Panc1 (cell line): ENCODE measurements at regions not wholly inside any gene's neighbourhood (a gene's known extent, or its start where the extent isn't known, plus 50 kb on each side); places are given as distances from the start of the nearest gene placed in this dataset.

Source experiments
- ATAC-seq: fragments of 200-7000 bp; cut with Tn5 transposase; 2 replicates; pipeline ENCODE4 v1.9.1; 2020; ENCODE audit warnings: mild to moderate bottlenecking, moderate library complexity
- BruUV-seq: library from RNA; stranded (reverse); fragments of 400-500 nt; replicated peaks from 2 replicates; lab custom pipeline; 2021; lab: Mats Ljungman, UMichigan
- CTCF ChIA-PET: fragments of 300-600 bp; sonication (Branson Sonifier 250); formaldehyde crosslinking; loops from one replicate; lab custom pipeline; 2022; ENCODE audit warnings: antibody characterized with exemption; lab: Charles Lee
- POLR2A ChIA-PET: fragments of 300-600 bp; sonication (Branson Sonifier 250); formaldehyde crosslinking; loops from one replicate; lab custom pipeline; 2022; ENCODE audit warnings: antibody characterized with exemption; lab: Charles Lee
- DNase-seq: peaks from one replicate; pipeline ENCODE4 v3.0.0-alpha.2; 2010; ENCODE audit warnings: low read depth, low spot score
- H3K27ac ChIP-seq: 2 replicates; pipeline ENCODE4 v1.5.1; 2011; ENCODE audit warnings: mild to moderate bottlenecking, low read length, inconsistent platforms
- H3K27me3 ChIP-seq: fragments of 200-500 bp; sonication (Bioruptor generic); 2 replicates; pipeline ENCODE4 v1.6.0; 2014; ENCODE audit warnings: low read length, inconsistent platforms; ENCODE audit not compliant: control insufficient read depth, insufficient read depth
- H3K36me3 ChIP-seq: fragments of 200-500 bp; sonication (Bioruptor generic); 2 replicates; pipeline ENCODE4 v1.5.1; 2014; ENCODE audit warnings: inconsistent platforms, mild to moderate bottlenecking, low read length, moderate library complexity; ENCODE audit not compliant: control insufficient read depth, insufficient read depth
- H3K4me1 ChIP-seq: 2 replicates; pipeline ENCODE4 v1.5.1; 2011; ENCODE audit warnings: inconsistent platforms, mild to moderate bottlenecking, low read length, moderate library complexity; ENCODE audit not compliant: control insufficient read depth, insufficient read depth
- H3K4me3 ChIP-seq, 2 experiments: 2 replicates each; pipeline ENCODE4 v1.5.1; 2011 to 2012; ENCODE audit warnings: low read depth in 2 of 2, low read length in 2 of 2, mild to moderate bottlenecking in 2 of 2, inconsistent platforms in 1 of 2, moderate library complexity in 1 of 2
- H3K9me3 ChIP-seq: fragments of 200-500 bp; sonication (Bioruptor generic); 2 replicates; pipeline ENCODE4 v1.5.1; 2014; ENCODE audit warnings: low read depth, mild to moderate bottlenecking, inconsistent platforms, low read length, moderate library complexity; ENCODE audit not compliant: control insufficient read depth, insufficient read depth
- CTCF ChIP-seq: fragments of 450-650 bp; IDR thresholded peaks from 2 replicates; pipeline ENCODE4 v1.5.1; 2017; ENCODE audit warnings: mild to moderate bottlenecking
- POLR2AphosphoS5 ChIP-seq: IDR thresholded peaks from 2 replicates; pipeline ENCODE4 v1.6.1; 2012; ENCODE audit warnings: mild to moderate bottlenecking, low read depth, low read length, moderate library complexity
- REST ChIP-seq, 2 experiments: IDR thresholded peaks; 2 replicates each; pipeline ENCODE4 v1.6.1; 2011 to 2012; ENCODE audit warnings: low read depth in 2 of 2, control low read depth in 1 of 2, low read length in 1 of 2, mild to moderate bottlenecking in 1 of 2, moderate library complexity in 1 of 2; ENCODE audit not compliant: insufficient read depth in 1 of 2
- SIN3A ChIP-seq: IDR thresholded peaks from 2 replicates; pipeline ENCODE4 v1.6.1; 2012; ENCODE audit warnings: low read depth, mild to moderate bottlenecking, low read length, moderate library complexity, borderline replicate concordance; ENCODE audit not compliant: insufficient read depth
- TCF7L2 ChIP-seq: IDR thresholded peaks from 2 replicates; pipeline ENCODE4 v1.6.1; 2011; ENCODE audit warnings: mild to moderate bottlenecking, low read depth, low read length, inconsistent platforms
- in situ Hi-C: cut with HindIII; loops from 2 replicates; pipeline ENCODE4 v1.10.0; 2016; ENCODE audit warnings: low sequenced_read_pairs, low pct_unique_long_range_greater_than_20kb
- intact Hi-C: fragments of 100-400 bp; cut with micrococcal nuclease; formaldehyde crosslinking; loops from one replicate; pipeline ENCODE4 v1.10.0; 2022; ENCODE audit not compliant: unreplicated experiment

GRCh38 chr15:93612953-93613352 is 523.9 kb upstream of the RGMA start:
- CTCF ChIA-PET, result no interaction called here
- no peaks in the 10 kb centered on the region for H3K27me3 ChIP-seq
- no peak overlapping the region for H3K27ac ChIP-seq
- POLR2A ChIA-PET, result no interaction called here
- H3K9me3 ChIP-seq, result no peaks in the 10 kb centered on the region
- ATAC-seq, result no peak
- H3K4me1 ChIP-seq, result no peaks in the 10 kb centered on the region
- intact Hi-C loops (no loop called here), in situ Hi-C loops (no loop called here)
- no peak for DNase-seq
- no peak overlapping the region for H3K4me3 ChIP-seq
- BruUV-seq, result no TSS peak
- no peaks in the 10 kb centered on the region for H3K36me3 ChIP-seq
- TF ChIP-seq SIN3A (no peak), TCF7L2 (no peak), POLR2AphosphoS5 (no peak), REST (IDR thresholded peaks at IDR 0.05; ENCODE audit: insufficient read depth in 1 of 2, low read depth in 2 of 2, low read length in 1 of 2) (no peak), CTCF (no peak)

- no TSS peak for BruUV-seq
- intact Hi-C loops (no loop called here), in situ Hi-C loops (no loop called here)
- no peak overlapping the region for H3K27ac ChIP-seq
- POLR2A ChIA-PET, result no interaction called here
- no peak for ATAC-seq
- CTCF ChIA-PET, result no interaction called here
- TF ChIP-seq POLR2AphosphoS5 (no peak), REST (IDR thresholded peaks at IDR 0.05; ENCODE audit: insufficient read depth in 1 of 2, low read depth in 2 of 2, low read length in 1 of 2) (no peak), TCF7L2 (no peak), CTCF (no peak), SIN3A (no peak)
- DNase-seq, result no peak
- H3K27me3 ChIP-seq, result no peaks in the 10 kb centered on the region
- no peaks in the 10 kb centered on the region for H3K9me3 ChIP-seq
- no peak overlapping the region for H3K4me3 ChIP-seq
- no peaks in the 10 kb centered on the region for H3K4me1 ChIP-seq
- no peaks in the 10 kb centered on the region for H3K36me3 ChIP-seq
Measured at GRCh38 chr15:93610944-93611343, 521.9 kb upstream of the RGMA start.
